Thyroid gland (tissue), 4 donors: ENCODE measurements at regions not wholly inside any gene's neighbourhood (a gene's known extent, or its start where the extent isn't known, plus 50 kb on each side); places are given as distances from the start of the nearest gene placed in this dataset.

Experiments
- CTCF ChIP-seq, 6 experiments: fragments of 200-600 bp in 3 of 6; fragments of 450-650 bp in 3 of 6; sonication (generic) in 3 of 6; IDR thresholded peaks; one replicate each; pipeline ENCODE4 v1.5.1; 2016 to 2019; ENCODE audit warnings: antibody characterized with exemption in 6 of 6, mild to moderate bottlenecking in 2 of 6, inconsistent platforms in 1 of 6, moderate library complexity in 1 of 6
- POLR2A ChIP-seq, 2 donors: fragments of 450-650 bp; IDR thresholded peaks; one replicate each; pipeline ENCODE4 v1.6.1; 2017; ENCODE audit warnings: antibody characterized with exemption in 2 of 2, mild to moderate bottlenecking in 2 of 2, moderate library complexity in 1 of 2

DNA sequence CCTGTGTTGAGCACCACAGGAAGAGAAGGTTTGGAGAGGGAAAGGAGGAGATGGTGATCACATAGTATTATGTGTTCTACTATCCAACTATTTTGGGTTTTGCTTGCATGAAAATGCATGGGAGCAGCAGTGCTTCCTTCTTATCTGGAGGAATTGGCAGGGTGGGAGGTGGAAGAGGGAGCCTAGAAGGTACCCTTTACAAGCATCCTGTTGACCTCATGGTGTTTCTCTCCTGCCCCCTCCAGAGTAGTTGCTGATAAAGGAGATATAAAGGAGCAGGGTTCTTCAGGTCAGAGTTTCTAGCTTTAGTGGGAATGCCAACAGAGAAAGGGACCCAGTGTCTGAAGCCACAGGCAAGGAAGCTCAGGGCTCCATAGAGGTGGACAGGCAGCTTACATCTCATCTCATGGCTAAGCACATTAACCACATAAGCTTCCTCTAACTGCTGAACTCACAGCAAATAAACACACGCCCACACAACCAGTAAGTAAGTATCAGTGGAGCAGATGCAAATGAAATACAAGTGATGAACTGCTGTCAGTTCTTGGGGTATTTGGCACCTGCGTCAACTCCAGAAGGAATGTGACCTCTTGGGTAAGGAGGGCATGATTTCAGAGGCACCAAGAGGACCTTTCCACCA, 174.2 kb upstream of the SLC38A2 start:
- TF ChIP-seq POLR2A (IDR thresholded peaks at IDR 0.05) = no peak
- no peak for TF ChIP-seq CTCF (IDR thresholded peaks at IDR 0.05)
